Liver (tissue), 8 donors: ENCODE measurements at regions not wholly inside any gene's neighbourhood (a gene's known extent, or its start where the extent isn't known, plus 50 kb on each side); places are given as distances from the start of the nearest gene placed in this dataset.

Experiments
- DNase-seq: peaks from one replicate; pipeline ENCODE4 v3.0.0-alpha.2; 2017; ENCODE audit warnings: low spot score
- H3K27ac ChIP-seq, 2 donors: one replicate each; pipeline ENCODE4 v1.7.0; 2013; ENCODE audit warnings: inconsistent platforms in 2 of 2, low read length in 2 of 2, control low read depth in 1 of 2, low read depth in 1 of 2, mild to moderate bottlenecking in 1 of 2
- H3K27me3 ChIP-seq, 4 donors: one replicate each; pipeline versions ENCODE4 v1.6.1 to v1.7.0; 2013; ENCODE audit warnings: low read length in 3 of 4, inconsistent platforms in 1 of 4, mild to moderate bottlenecking in 1 of 4, moderate library complexity in 1 of 4; ENCODE audit not compliant: control insufficient read depth in 4 of 4, insufficient read depth in 4 of 4
- H3K36me3 ChIP-seq, 4 donors: one replicate each; pipeline versions ENCODE4 v1.6.1 to v1.7.0; 2013; ENCODE audit warnings: low read length in 3 of 4, mild to moderate bottlenecking in 3 of 4, low read depth in 1 of 4, moderate library complexity in 1 of 4; ENCODE audit not compliant: control insufficient read depth in 4 of 4, insufficient read depth in 3 of 4
- H3K4me1 ChIP-seq, 4 donors: one replicate each; pipeline versions ENCODE4 v1.6.1 to v1.7.0; 2013; ENCODE audit warnings: low read length in 3 of 4, mild to moderate bottlenecking in 3 of 4, moderate library complexity in 1 of 4; ENCODE audit not compliant: control insufficient read depth in 4 of 4, insufficient read depth in 4 of 4
- H3K4me3 ChIP-seq, 3 donors: one replicate each; pipeline versions ENCODE4 v1.6.1 to v1.7.0; 2013; ENCODE audit warnings: low read length in 3 of 3, control low read depth in 1 of 3, low read depth in 1 of 3, mild to moderate bottlenecking in 1 of 3
- H3K9ac ChIP-seq, 2 donors: one replicate each; pipeline ENCODE4 v1.7.0; 2013; ENCODE audit warnings: low read length in 2 of 2, mild to moderate bottlenecking in 2 of 2, moderate library complexity in 2 of 2, control low read depth in 1 of 2, low read depth in 1 of 2
- H3K9me3 ChIP-seq, 4 donors: one replicate each; pipeline versions ENCODE4 v1.6.1 to v1.7.0; 2013; ENCODE audit warnings: low read length in 3 of 4; ENCODE audit not compliant: control insufficient read depth in 4 of 4
- ATF3 ChIP-seq: IDR thresholded peaks from 2 replicates; pipeline ENCODE4 v1.6.1; 2016; ENCODE audit warnings: antibody characterized with exemption
- CTCF ChIP-seq: fragments of 150-350 bp; IDR thresholded peaks from 2 replicates; pipeline ENCODE4 v1.5.1; 2017; ENCODE audit warnings: improper control_type of control experiment, low read depth, low read length; ENCODE audit not compliant: missing input control
- FOXA1 ChIP-seq: IDR thresholded peaks from 2 replicates; pipeline ENCODE4 v1.6.1; 2016; ENCODE audit warnings: antibody characterized with exemption
- FOXA2 ChIP-seq: IDR thresholded peaks from 2 replicates; pipeline ENCODE4 v1.6.1; 2016; ENCODE audit warnings: antibody characterized with exemption
- GABPA ChIP-seq, 2 donors: IDR thresholded peaks in 1 of 2; conservative IDR thresholded peaks in 1 of 2; 2 replicates each; pipeline ENCODE4 v1.6.1; 2016; ENCODE audit warnings: antibody characterized with exemption in 2 of 2, mild to moderate bottlenecking in 1 of 2, moderate library complexity in 1 of 2
- HNF4A ChIP-seq, 2 donors: conservative IDR thresholded peaks; 2 replicates each; pipeline ENCODE4 v1.6.1; 2016; ENCODE audit warnings: antibody characterized with exemption in 2 of 2, mild to moderate bottlenecking in 2 of 2
- HNF4G ChIP-seq: IDR thresholded peaks from 2 replicates; pipeline ENCODE4 v1.6.1; 2016; ENCODE audit warnings: antibody characterized with exemption
- JUND ChIP-seq, 2 donors: IDR thresholded peaks; 2 replicates each; pipeline ENCODE4 v1.6.1; 2016; ENCODE audit warnings: antibody characterized with exemption in 2 of 2
- MAX ChIP-seq: IDR thresholded peaks from 2 replicates; pipeline ENCODE4 v1.6.1; 2016; ENCODE audit warnings: antibody characterized with exemption
- NR2F2 ChIP-seq: IDR thresholded peaks from 2 replicates; pipeline ENCODE4 v1.6.1; 2016; ENCODE audit warnings: antibody characterized with exemption
- RAD21 ChIP-seq, 2 donors: IDR thresholded peaks; 2 replicates each; pipeline ENCODE4 v1.6.1; 2016; ENCODE audit warnings: antibody characterized with exemption in 2 of 2, mild to moderate bottlenecking in 2 of 2
- REST ChIP-seq: IDR thresholded peaks from 2 replicates; pipeline ENCODE4 v1.6.1; 2016; ENCODE audit warnings: antibody characterized with exemption, mild to moderate bottlenecking
- RXRA ChIP-seq, 2 donors: IDR thresholded peaks; 2 replicates each; pipeline ENCODE4 v1.6.1; 2017 to 2018; ENCODE audit warnings: antibody characterized with exemption in 2 of 2, mild to moderate bottlenecking in 1 of 2
- SP1 ChIP-seq: IDR thresholded peaks from 2 replicates; pipeline ENCODE4 v1.6.1; 2018; ENCODE audit warnings: antibody characterized with exemption, mild to moderate bottlenecking
- TAF1 ChIP-seq: conservative IDR thresholded peaks from 2 replicates; pipeline ENCODE4 v1.6.1; 2016; ENCODE audit warnings: antibody characterized with exemption, mild to moderate bottlenecking
- YY1 ChIP-seq: IDR thresholded peaks from 2 replicates; pipeline ENCODE4 v1.6.1; 2016; ENCODE audit warnings: antibody characterized with exemption, mild to moderate bottlenecking
- ZBTB33 ChIP-seq: IDR thresholded peaks from 2 replicates; pipeline ENCODE4 v1.6.1; 2016; ENCODE audit warnings: antibody characterized with exemption
- WGBS: extraction: QIAGEN DNeasy Blood & Tissue Kit; methylation state at CpG from one replicate; pipeline ENCODE4 v1.1.7; 2013; 5-methylcytosine and 5-hydroxymethylcytosine counted together
- donor health status: healthy.
- donor health status: healthy.
- donor health status: healthy.
- donor health status: healthy.
- donor health status: healthy.

GRCh38 chrX:46059316-46059715 is 485.9 kb downstream of the ZNF674 start:
- WGBS, result 86% methylated on average over 17 of the region's 17 CpGs
- TF ChIP-seq ATF3 (no peak), RAD21 (IDR thresholded peaks at IDR 0.05) (no peak), JUND (IDR thresholded peaks at IDR 0.05) (no peak), MAX (no peak)
- Histone ChIP-seq H3K4me3 (no peak overlapping the region), H3K4me1 (no peaks in the 10 kb centered on the region), H3K9me3 (peaks cover 0 to 3% (median 0%) of the 10 kb centered on the region in 4 donors), H3K27ac (no peak overlapping the region), H3K9ac (no peak overlapping the region), H3K27me3 (no peaks in the 10 kb centered on the region), H3K36me3 (no peaks in the 10 kb centered on the region)
- DNase-seq, result no peak

- H3K36me3 ChIP-seq, result no peaks in the 10 kb centered on the region
- H3K4me1 ChIP-seq, result peaks cover 0 to 5% (median 0%) of the 10 kb centered on the region in 4 donors
- DNase-seq, result no peak
- H3K9me3 ChIP-seq, result peaks cover 0 to 15% (median 5%) of the 10 kb centered on the region in 4 donors
- no peaks in the 10 kb centered on the region for H3K27me3 ChIP-seq
- no peak overlapping the region for H3K9ac ChIP-seq
- no peak for TF ChIP-seq FOXA2
- peak; percentile 20 to 38 for TF ChIP-seq HNF4A (conservative IDR thresholded peaks at IDR 0.05)
- peak; percentile 13 for TF ChIP-seq YY1
- TF ChIP-seq RXRA (IDR thresholded peaks at IDR 0.05), result peak; percentile 12 to 23
- TF ChIP-seq SP1, result peak; percentile 16
- H3K4me3 ChIP-seq, result no peak overlapping the region
- no peak overlapping the region for H3K27ac ChIP-seq
These were observed 500.7 kb downstream of the ZNF674 start for GRCh38 chrX:46044486-46044885.

- TF ChIP-seq MAX, result no peak
- TF ChIP-seq JUND (IDR thresholded peaks at IDR 0.05), result no peak
- no peak for TF ChIP-seq GABPA (IDR thresholded peaks at IDR 0.05 in 1 of 2, conservative IDR thresholded peaks at IDR 0.05 in 1 of 2)
- TF ChIP-seq HNF4A (conservative IDR thresholded peaks at IDR 0.05), result no peak
- no peak for TF ChIP-seq FOXA1
- no peak for TF ChIP-seq TAF1
- TF ChIP-seq CTCF, result no peak
- no peak for TF ChIP-seq RAD21 (IDR thresholded peaks at IDR 0.05)
- TF ChIP-seq SP1, result no peak
- no peak for TF ChIP-seq ZBTB33
- TF ChIP-seq RXRA (IDR thresholded peaks at IDR 0.05), result no peak
- TF ChIP-seq HNF4G, result no peak
- TF ChIP-seq REST, result no peak
- no peak for TF ChIP-seq ATF3
- no peak for TF ChIP-seq NR2F2
- no peak for TF ChIP-seq FOXA2
- Histone ChIP-seq H3K4me3 (no peak overlapping the region), H3K36me3 (no peaks in the 10 kb centered on the region), H3K9ac (no peak overlapping the region), H3K27ac (no peak overlapping the region), H3K4me1 (peaks cover 0 to 5% (median 0%) of the 10 kb centered on the region in 4 donors), H3K9me3 (peaks cover 0 to 13% (median 5%) of the 10 kb centered on the region in 4 donors), H3K27me3 (no peaks in the 10 kb centered on the region)
- DNase-seq, result no peak
These were observed 505.2 kb downstream of the ZNF674 start for GRCh38 chrX:46040001-46040400.
